ENCODE measurements at regions not wholly inside any gene's neighbourhood (a gene's known extent, or its start where the extent isn't known, plus 50 kb on each side); places are given as distances from the start of the nearest gene placed in this dataset.

- Histone ChIP-seq H3K9me3 (no peaks in the 10 kb centered on the region), H3K36me3 (no peaks in the 10 kb centered on the region), H3K4me1 (peaks cover 0 to 16% (median 8%) of the 10 kb centered on the region in 4 donors), H3K27me3 (no peaks in the 10 kb centered on the region), H3K4me3 (no peak overlapping the region), H3K27ac (no peak overlapping the region)
- TF ChIP-seq, protein P1, sequence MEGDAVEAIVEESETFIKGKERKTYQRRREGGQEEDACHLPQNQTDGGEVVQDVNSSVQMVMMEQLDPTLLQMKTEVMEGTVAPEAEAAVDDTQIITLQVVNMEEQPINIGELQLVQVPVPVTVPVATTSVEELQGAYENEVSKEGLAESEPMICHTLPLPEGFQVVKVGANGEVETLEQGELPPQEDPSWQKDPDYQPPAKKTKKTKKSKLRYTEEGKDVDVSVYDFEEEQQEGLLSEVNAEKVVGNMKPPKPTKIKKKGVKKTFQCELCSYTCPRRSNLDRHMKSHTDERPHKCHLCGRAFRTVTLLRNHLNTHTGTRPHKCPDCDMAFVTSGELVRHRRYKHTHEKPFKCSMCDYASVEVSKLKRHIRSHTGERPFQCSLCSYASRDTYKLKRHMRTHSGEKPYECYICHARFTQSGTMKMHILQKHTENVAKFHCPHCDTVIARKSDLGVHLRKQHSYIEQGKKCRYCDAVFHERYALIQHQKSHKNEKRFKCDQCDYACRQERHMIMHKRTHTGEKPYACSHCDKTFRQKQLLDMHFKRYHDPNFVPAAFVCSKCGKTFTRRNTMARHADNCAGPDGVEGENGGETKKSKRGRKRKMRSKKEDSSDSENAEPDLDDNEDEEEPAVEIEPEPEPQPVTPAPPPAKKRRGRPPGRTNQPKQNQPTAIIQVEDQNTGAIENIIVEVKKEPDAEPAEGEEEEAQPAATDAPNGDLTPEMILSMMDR (IDR thresholded peaks at IDR 0.05) = no peak
- intact Hi-C loops (cut with DNase I; ENCODE audit: low total_unique reads) = no loop called here
- no peak for DNase-seq
These were observed 230.7 kb downstream of the BCL11B start for GRCh38 chr14:99041141-99041819.

- Histone ChIP-seq H3K4me1 (peaks cover 0 to 11% (median 3%) of the 10 kb centered on the region in 4 donors), H3K27ac (no peak overlapping the region), H3K4me3 (no peak overlapping the region), H3K27me3 (no peaks in the 10 kb centered on the region), H3K36me3 (no peaks in the 10 kb centered on the region), H3K9me3 (no peaks in the 10 kb centered on the region)
- TF ChIP-seq, protein P1 (IDR thresholded peaks at IDR 0.05) = no peak
- DNase-seq = no peak
- intact Hi-C loops (cut with DNase I; ENCODE audit: low total_unique reads) = no loop called here
These were observed 230.2 kb downstream of the BCL11B start for GRCh38 chr14:99041820-99042174.

GRCh38 chr14:99042381-99043266 is 229.4 kb downstream of the BCL11B start:
- H3K4me3 ChIP-seq = no peak overlapping the region
- H3K36me3 ChIP-seq = no peaks in the 10 kb centered on the region
- intact Hi-C loops (cut with DNase I; ENCODE audit: low total_unique reads) = no loop called here
- H3K9me3 ChIP-seq = no peaks in the 10 kb centered on the region
- H3K27me3 ChIP-seq = no peaks in the 10 kb centered on the region
- no peak overlapping the region for H3K27ac ChIP-seq
- no peak for DNase-seq
- peaks cover 0 to 8% (median 3%) of the 10 kb centered on the region in 4 donors for H3K4me1 ChIP-seq
- TF ChIP-seq, protein P1 (IDR thresholded peaks at IDR 0.05) = no peak

GRCh38 chr14:99043267-99043615 is 228.8 kb downstream of the BCL11B start:
- no peak for DNase-seq
- H3K27ac ChIP-seq = no peak overlapping the region

GRCh38 chr14:99043756-99044155 is 228.2 kb downstream of the BCL11B start:
- Histone ChIP-seq H3K4me3 (no peak overlapping the region), H3K9me3 (no peaks in the 10 kb centered on the region), H3K27me3 (no peaks in the 10 kb centered on the region), H3K27ac (no peak overlapping the region), H3K36me3 (no peaks in the 10 kb centered on the region), H3K4me1 (no peaks in the 10 kb centered on the region)
- TF ChIP-seq, protein P1 (IDR thresholded peaks at IDR 0.05) = no peak
- DNase-seq = no peak
- intact Hi-C loops (cut with DNase I; ENCODE audit: low total_unique reads) = no loop called here

More at GRCh38 chr14:99043267-99043615, 228.8 kb downstream of the BCL11B start:
- Histone ChIP-seq H3K4me3 (no peak overlapping the region), H3K27me3 (no peaks in the 10 kb centered on the region), H3K9me3 (no peaks in the 10 kb centered on the region), H3K4me1 (peaks cover 0 to 4% (median 2%) of the 10 kb centered on the region in 4 donors), H3K36me3 (no peaks in the 10 kb centered on the region)
- intact Hi-C loops (cut with DNase I; ENCODE audit: low total_unique reads) = no loop called here
- TF ChIP-seq, protein P1 (IDR thresholded peaks at IDR 0.05) = no peak
